ENCODE measurements at regions not wholly inside any gene's neighbourhood (a gene's known extent, or its start where the extent isn't known, plus 50 kb on each side); places are given as distances from the start of the nearest gene placed in this dataset.

- TF ChIP-seq CTCF (IDR thresholded peaks at IDR 0.05) (no peak), POLR2A (IDR thresholded peaks at IDR 0.05) (no peak)
Measured at GRCh38 chr10:105358911-105359310, 717.8 kb downstream of the SORCS3 start.

Measured in adrenal gland (tissue), 5 donors.